Lower leg skin (tissue), 3 donors: ENCODE measurements at regions not wholly inside any gene's neighbourhood (a gene's known extent, or its start where the extent isn't known, plus 50 kb on each side); places are given as distances from the start of the nearest gene placed in this dataset.

Source experiments
- POLR2A ChIP-seq, 2 donors: fragments of 450-650 bp; IDR thresholded peaks; one replicate each; pipeline ENCODE4 v1.6.1; 2016 to 2017; ENCODE audit warnings: antibody characterized with exemption in 2 of 2, mild to moderate bottlenecking in 1 of 2, moderate library complexity in 1 of 2
- TF ChIP-seq, protein P1 (sequence below), 3 donors: fragments of 450-650 bp; IDR thresholded peaks; one replicate each; pipeline ENCODE4 v1.5.1; 2016; ENCODE audit warnings: antibody characterized with exemption in 3 of 3, mild to moderate bottlenecking in 3 of 3, moderate library complexity in 2 of 3

- no peak for TF ChIP-seq POLR2A (IDR thresholded peaks at IDR 0.05)
- TF ChIP-seq, protein P1, sequence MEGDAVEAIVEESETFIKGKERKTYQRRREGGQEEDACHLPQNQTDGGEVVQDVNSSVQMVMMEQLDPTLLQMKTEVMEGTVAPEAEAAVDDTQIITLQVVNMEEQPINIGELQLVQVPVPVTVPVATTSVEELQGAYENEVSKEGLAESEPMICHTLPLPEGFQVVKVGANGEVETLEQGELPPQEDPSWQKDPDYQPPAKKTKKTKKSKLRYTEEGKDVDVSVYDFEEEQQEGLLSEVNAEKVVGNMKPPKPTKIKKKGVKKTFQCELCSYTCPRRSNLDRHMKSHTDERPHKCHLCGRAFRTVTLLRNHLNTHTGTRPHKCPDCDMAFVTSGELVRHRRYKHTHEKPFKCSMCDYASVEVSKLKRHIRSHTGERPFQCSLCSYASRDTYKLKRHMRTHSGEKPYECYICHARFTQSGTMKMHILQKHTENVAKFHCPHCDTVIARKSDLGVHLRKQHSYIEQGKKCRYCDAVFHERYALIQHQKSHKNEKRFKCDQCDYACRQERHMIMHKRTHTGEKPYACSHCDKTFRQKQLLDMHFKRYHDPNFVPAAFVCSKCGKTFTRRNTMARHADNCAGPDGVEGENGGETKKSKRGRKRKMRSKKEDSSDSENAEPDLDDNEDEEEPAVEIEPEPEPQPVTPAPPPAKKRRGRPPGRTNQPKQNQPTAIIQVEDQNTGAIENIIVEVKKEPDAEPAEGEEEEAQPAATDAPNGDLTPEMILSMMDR (IDR thresholded peaks at IDR 0.05) = no peak
Observed at GRCh38 chr16:65598621-65599020, 476.8 kb upstream of the CDH11 start.
